ENCODE measurements at regions not wholly inside any gene's neighbourhood (a gene's known extent, or its start where the extent isn't known, plus 50 kb on each side); places are given as distances from the start of the nearest gene placed in this dataset.

GRCh38 chr1:222136869-222137268 lies 395.0 kb upstream of the DUSP10 start:
- DNase-seq (ENCODE audit: low read depth in 1 of 2, low spot score in 1 of 2), result no peak
- in situ Hi-C loops (cut with HindIII; ENCODE audit: low pct_unique_long_range_greater_than_20kb, low sequenced_read_pairs), result no loop called here
- no peak for TF ChIP-seq JUND (IDR thresholded peaks at IDR 0.05; ENCODE audit: low read depth)

GRCh38 chr1:222129041-222129440 lies 387.2 kb upstream of the DUSP10 start:
- in situ Hi-C loops (cut with HindIII; ENCODE audit: low pct_unique_long_range_greater_than_20kb, low sequenced_read_pairs), result no loop called here
- no peak for DNase-seq (ENCODE audit: low read depth in 1 of 2, low spot score in 1 of 2)
- no peak for TF ChIP-seq JUND (IDR thresholded peaks at IDR 0.05; ENCODE audit: low read depth)

- no peak for DNase-seq (ENCODE audit: low read depth in 1 of 2, low spot score in 1 of 2)
- no peak for TF ChIP-seq JUND (IDR thresholded peaks at IDR 0.05; ENCODE audit: low read depth)
- in situ Hi-C loops (cut with HindIII; ENCODE audit: low pct_unique_long_range_greater_than_20kb, low sequenced_read_pairs), result no loop called here
Observed at GRCh38 chr1:222127526-222128152, 385.8 kb upstream of the DUSP10 start.

DNA sequence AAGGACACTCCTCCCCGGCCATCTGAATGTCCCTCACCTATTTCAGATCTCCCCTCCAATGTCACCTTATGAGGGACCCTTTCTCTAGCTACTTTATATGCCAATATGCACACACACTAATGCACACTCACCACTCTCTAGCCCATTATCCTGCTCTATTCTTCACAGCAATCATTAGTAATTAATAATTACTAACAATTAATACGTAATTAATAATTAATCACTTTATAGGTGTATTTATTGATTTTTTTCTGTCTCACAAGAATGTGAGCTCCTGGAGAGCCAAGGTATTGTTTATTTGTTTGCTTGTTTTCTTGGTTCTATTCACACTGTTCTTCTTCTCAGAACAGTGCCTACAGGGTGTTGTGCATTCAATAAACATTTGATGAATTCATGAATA lies 385.2 kb upstream of the DUSP10 start:
- no peak for DNase-seq (ENCODE audit: low read depth in 1 of 2, low spot score in 1 of 2)
- in situ Hi-C loops (cut with HindIII; ENCODE audit: low pct_unique_long_range_greater_than_20kb, low sequenced_read_pairs), result no loop called here
- no peak for TF ChIP-seq JUND (IDR thresholded peaks at IDR 0.05; ENCODE audit: low read depth)

- no peak for DNase-seq (ENCODE audit: low read depth in 1 of 2, low spot score in 1 of 2)
- no peak for TF ChIP-seq JUND (IDR thresholded peaks at IDR 0.05; ENCODE audit: low read depth)
- in situ Hi-C loops (cut with HindIII; ENCODE audit: low pct_unique_long_range_greater_than_20kb, low sequenced_read_pairs), result no loop called here
Observed at GRCh38 chr1:222126052-222126451, 384.2 kb upstream of the DUSP10 start.

- no peak for DNase-seq (ENCODE audit: low read depth in 1 of 2, low spot score in 1 of 2)
- no peak for TF ChIP-seq JUND (IDR thresholded peaks at IDR 0.05; ENCODE audit: low read depth)
- in situ Hi-C loops (cut with HindIII; ENCODE audit: low pct_unique_long_range_greater_than_20kb, low sequenced_read_pairs), result no loop called here
Observed at GRCh38 chr1:222124602-222125001, 382.7 kb upstream of the DUSP10 start.

DNA sequence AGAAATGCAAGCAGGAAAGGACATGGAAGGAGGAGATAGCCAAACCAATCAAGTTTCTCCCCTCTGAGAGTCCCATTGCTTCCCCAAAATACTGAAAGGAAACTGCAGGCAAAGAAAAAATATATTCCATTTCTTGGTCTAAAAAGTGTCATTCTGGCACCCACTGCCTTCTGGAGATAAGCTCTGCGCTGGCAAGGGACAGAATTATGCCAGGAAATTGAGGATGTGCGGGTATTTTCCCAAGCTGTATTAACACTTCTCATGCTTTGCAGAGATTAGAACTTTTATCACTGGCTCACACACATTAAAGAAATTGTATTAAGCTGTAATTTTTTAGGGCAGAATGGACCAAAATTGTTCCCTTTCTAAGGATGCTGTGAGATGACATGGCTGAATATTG lies 381.2 kb upstream of the DUSP10 start:
- TF ChIP-seq JUND (IDR thresholded peaks at IDR 0.05; ENCODE audit: low read depth), result no peak
- DNase-seq (ENCODE audit: low read depth in 1 of 2, low spot score in 1 of 2), result no peak
- in situ Hi-C loops (cut with HindIII; ENCODE audit: low pct_unique_long_range_greater_than_20kb, low sequenced_read_pairs), result no loop called here

GRCh38 chr1:222117809-222118208 lies 375.9 kb upstream of the DUSP10 start:
- in situ Hi-C loops (cut with HindIII; ENCODE audit: low pct_unique_long_range_greater_than_20kb, low sequenced_read_pairs), result no loop called here
- no peak for TF ChIP-seq JUND (IDR thresholded peaks at IDR 0.05; ENCODE audit: low read depth)
- no peak for DNase-seq (ENCODE audit: low read depth in 1 of 2, low spot score in 1 of 2)

DNA sequence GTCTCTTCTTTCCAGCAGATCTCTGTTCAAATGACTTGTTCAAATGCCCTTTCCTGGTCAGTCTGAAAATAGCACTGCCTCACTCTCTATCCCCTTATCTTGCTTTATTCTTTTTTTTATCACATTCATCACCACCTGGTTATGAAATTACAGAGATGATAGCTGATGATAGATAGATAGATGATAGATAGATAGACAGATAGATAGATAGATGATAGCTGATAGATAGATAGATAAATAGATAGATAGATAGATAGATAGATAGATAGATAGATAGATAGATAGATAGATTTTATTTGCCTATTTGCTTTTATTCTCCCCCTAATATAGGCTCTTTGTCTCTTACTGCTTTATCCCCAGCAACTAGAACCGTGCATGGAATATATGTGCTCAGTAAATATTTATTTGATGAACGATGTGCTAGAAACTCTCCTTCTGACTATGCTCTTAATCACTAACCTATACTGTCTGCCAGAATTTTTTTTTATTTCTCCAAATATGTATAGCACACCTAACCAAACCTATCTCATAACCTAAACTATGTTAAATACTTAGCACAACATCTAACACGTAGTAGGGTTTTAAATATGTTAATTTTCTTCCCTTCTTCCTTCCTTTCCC lies 372.8 kb upstream of the DUSP10 start:
- TF ChIP-seq JUND (IDR thresholded peaks at IDR 0.05; ENCODE audit: low read depth), result no peak
- no peak for DNase-seq (ENCODE audit: low read depth in 1 of 2, low spot score in 1 of 2)
- in situ Hi-C loops (cut with HindIII; ENCODE audit: low pct_unique_long_range_greater_than_20kb, low sequenced_read_pairs), result no loop called here

- in situ Hi-C loops (cut with HindIII; ENCODE audit: low pct_unique_long_range_greater_than_20kb, low sequenced_read_pairs), result no loop called here
- DNase-seq (ENCODE audit: low read depth in 1 of 2, low spot score in 1 of 2), result no peak
- no peak for TF ChIP-seq JUND (IDR thresholded peaks at IDR 0.05; ENCODE audit: low read depth)
Observed at GRCh38 chr1:222109836-222110235, 367.9 kb upstream of the DUSP10 start.

DNA sequence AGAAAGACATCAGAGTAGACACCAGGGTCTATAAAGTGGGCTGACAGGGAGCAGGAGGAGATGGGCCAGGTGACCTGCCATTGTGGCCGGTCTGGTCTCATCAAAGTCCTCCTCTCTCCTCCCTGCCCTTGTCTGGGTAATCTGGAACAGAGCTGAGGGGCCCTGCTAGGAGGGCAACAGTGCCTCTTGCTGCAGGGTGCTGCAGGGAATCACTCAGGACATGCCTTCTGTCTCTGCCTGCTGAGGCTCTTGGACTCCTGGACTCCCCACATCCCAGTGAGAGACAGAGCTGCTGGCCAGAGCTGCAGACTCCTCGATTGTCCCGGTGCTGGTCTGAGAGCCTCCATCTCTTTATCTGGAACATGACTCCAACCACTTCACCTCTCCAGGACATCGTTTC lies 366.1 kb upstream of the DUSP10 start:
- DNase-seq (ENCODE audit: low read depth in 1 of 2, low spot score in 1 of 2), result no peak
- in situ Hi-C loops (cut with HindIII; ENCODE audit: low pct_unique_long_range_greater_than_20kb, low sequenced_read_pairs), result no loop called here
- TF ChIP-seq JUND (IDR thresholded peaks at IDR 0.05; ENCODE audit: low read depth), result no peak

DNA sequence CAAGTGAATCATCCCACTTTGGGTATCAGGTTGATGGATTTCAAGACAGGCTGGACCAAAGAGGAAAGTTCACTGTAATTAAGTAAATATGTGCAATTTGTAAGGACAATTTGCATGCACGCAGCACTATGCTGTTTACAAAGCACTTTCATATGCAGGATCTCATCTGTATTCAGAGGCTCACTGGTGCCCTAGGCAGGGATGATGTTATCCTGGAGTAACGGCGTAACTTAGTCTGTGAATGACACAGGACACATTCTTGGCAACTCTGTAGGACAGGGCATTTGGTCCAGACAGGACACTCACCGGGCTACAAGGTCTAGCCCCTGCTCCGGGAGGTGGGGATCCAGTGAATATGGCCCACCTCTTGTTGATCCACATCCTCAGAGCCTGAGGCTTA lies 365.4 kb upstream of the DUSP10 start:
- DNase-seq (ENCODE audit: low read depth in 1 of 2, low spot score in 1 of 2), result peak; percentile 16 to 49
- in situ Hi-C loops (cut with HindIII; ENCODE audit: low pct_unique_long_range_greater_than_20kb, low sequenced_read_pairs), result no loop called here
- no peak for TF ChIP-seq JUND (IDR thresholded peaks at IDR 0.05; ENCODE audit: low read depth)

DNA sequence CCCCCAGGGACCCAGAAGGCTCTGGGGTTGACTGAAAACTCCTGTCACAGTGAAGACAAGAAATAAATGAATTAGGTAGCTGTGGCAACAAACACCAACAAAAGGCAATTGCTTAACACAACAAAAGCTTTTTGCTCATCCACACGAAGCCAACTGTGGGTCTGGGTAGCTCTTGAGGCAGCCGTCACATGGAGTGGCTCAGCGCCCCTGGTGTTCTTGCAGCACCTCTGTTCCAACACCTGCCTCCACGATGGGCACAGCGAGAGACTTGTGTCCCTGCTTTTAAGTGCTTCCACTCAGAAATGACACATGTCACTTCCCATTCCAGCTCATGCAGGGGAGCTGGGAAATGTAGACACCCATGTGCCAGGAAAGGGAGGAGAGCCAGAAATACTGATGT lies 364.5 kb upstream of the DUSP10 start:
- in situ Hi-C loops (cut with HindIII; ENCODE audit: low pct_unique_long_range_greater_than_20kb, low sequenced_read_pairs), result no loop called here
- no peak for DNase-seq (ENCODE audit: low read depth in 1 of 2, low spot score in 1 of 2)
- TF ChIP-seq JUND (IDR thresholded peaks at IDR 0.05; ENCODE audit: low read depth), result no peak

GRCh38 chr1:222105861-222106260 lies 364.0 kb upstream of the DUSP10 start:
- no peak for DNase-seq (ENCODE audit: low read depth in 1 of 2, low spot score in 1 of 2)
- in situ Hi-C loops (cut with HindIII; ENCODE audit: low pct_unique_long_range_greater_than_20kb, low sequenced_read_pairs), result no loop called here
- no peak for TF ChIP-seq JUND (IDR thresholded peaks at IDR 0.05; ENCODE audit: low read depth)

Data from T47D (cell line).